H1 (cell line): ENCODE measurements at regions not wholly inside any gene's neighbourhood (a gene's known extent, or its start where the extent isn't known, plus 50 kb on each side); places are given as distances from the start of the nearest gene placed in this dataset.

Experiments used
- CTCF ChIA-PET: fragments of 300-600 bp; sonication (Branson Sonifier 250); formaldehyde crosslinking; loops from one replicate; lab custom pipeline; 2021; ENCODE audit not compliant: partially characterized antibody; lab: Charles Lee
- POLR2A ChIA-PET: fragments of 300-600 bp; sonication (Branson Sonifier 250); formaldehyde crosslinking; loops from one replicate; lab custom pipeline; 2021; ENCODE audit warnings: inconsistent platforms; ENCODE audit not compliant: partially characterized antibody; lab: Charles Lee
- DNase-seq, 2 experiments: peaks; one replicate each; pipeline versions ENCODE4 v3.0.0 to v3.0.0-alpha.2; 2010 to 2022; ENCODE audit warnings: low spot score in 2 of 2, low read depth in 1 of 2, mixed read lengths in 1 of 2
- FAIRE-seq: peaks from 2 replicates; lab custom pipeline; 2011; peaks lifted over from hg19 to GRCh38; lab: Jason Lieb, UNC
- H2AFZ ChIP-seq: 2 replicates; pipeline ENCODE4 v1.8.1; 2012; ENCODE audit warnings: low read length, inconsistent platforms
- H2AK5ac ChIP-seq: 2 replicates; pipeline ENCODE4 v1.6.1; 2013; ENCODE audit warnings: low read depth, low read length
- H2BK120ac ChIP-seq: replicated peaks from 2 replicates; pipeline ENCODE3; 2013; ENCODE audit warnings: low read depth, low read length, inconsistent platforms
- H2BK12ac ChIP-seq: 2 replicates; pipeline ENCODE4 v1.6.1; 2013; ENCODE audit warnings: low read depth, low read length
- H2BK15ac ChIP-seq: 2 replicates; pipeline ENCODE4 v1.6.1; 2013; ENCODE audit warnings: low read length
- H2BK20ac ChIP-seq: 2 replicates; pipeline ENCODE4 v1.6.1; 2013; ENCODE audit warnings: low read length
- H2BK5ac ChIP-seq: 2 replicates; pipeline ENCODE4 v1.6.1; 2013; ENCODE audit warnings: low read depth, low read length
- H3K14ac ChIP-seq: 2 replicates; pipeline ENCODE4 v1.6.1; 2013; ENCODE audit warnings: inconsistent platforms; ENCODE audit not compliant: insufficient read length
- H3K18ac ChIP-seq: 2 replicates; pipeline ENCODE4 v1.6.1; 2013; ENCODE audit warnings: low read length; ENCODE audit errors: extremely low read depth
- H3K23ac ChIP-seq: 2 replicates; pipeline ENCODE4 v1.6.1; 2013; ENCODE audit warnings: inconsistent platforms; ENCODE audit not compliant: insufficient read length
- H3K23me2 ChIP-seq: 2 replicates; pipeline ENCODE4 v1.6.1; 2013; ENCODE audit warnings: low read depth, low read length
- H3K27ac ChIP-seq: 2 replicates; pipeline ENCODE4 v1.6.1; 2011; ENCODE audit warnings: low read depth, low read length, inconsistent platforms
- H3K27me3 ChIP-seq, 4 experiments: replicated peaks in 1 of 4; 1 replicate in 1 of 4; 2 replicates in 3 of 4; pipeline versions ENCODE4 v1.6.1 to v1.8.1; 2011 to 2013; ENCODE audit warnings: low read length in 3 of 4, mild to moderate bottlenecking in 3 of 4, inconsistent platforms in 2 of 4, mixed read lengths in 2 of 4, moderate library complexity in 1 of 4; ENCODE audit not compliant: control insufficient read depth in 3 of 4, insufficient read depth in 3 of 4; ENCODE audit errors: extremely low read depth in 1 of 4
- H3K36me3 ChIP-seq, 4 experiments: 2 replicates each; pipeline versions ENCODE4 v1.6.1 to v1.8.1; 2011 to 2013; ENCODE audit warnings: mild to moderate bottlenecking in 4 of 4, low read length in 3 of 4, moderate library complexity in 2 of 4, control low read depth in 1 of 4, inconsistent platforms in 1 of 4; ENCODE audit not compliant: insufficient read depth in 4 of 4, control insufficient read depth in 2 of 4
- H3K4ac ChIP-seq: replicated peaks from 2 replicates; pipeline ENCODE3; 2013; ENCODE audit warnings: low read length, low read depth, mixed read lengths, inconsistent platforms; ENCODE audit not compliant: insufficient read length
- H3K4me1 ChIP-seq, 4 experiments: replicated peaks in 1 of 4; 1 replicate in 1 of 4; 2 replicates in 3 of 4; pipeline versions ENCODE4 v1.6.1 to v1.8.1; 2011 to 2013; ENCODE audit warnings: low read length in 3 of 4, inconsistent platforms in 2 of 4, mixed read lengths in 1 of 4; ENCODE audit not compliant: insufficient read depth in 4 of 4, control insufficient read depth in 3 of 4
- H3K4me2 ChIP-seq, 2 experiments: 2 replicates each; pipeline versions ENCODE4 v1.6.1 to v1.8.1; 2011 to 2013; ENCODE audit warnings: low read depth in 2 of 2, low read length in 2 of 2, control low read depth in 1 of 2, inconsistent platforms in 1 of 2, mild to moderate bottlenecking in 1 of 2; ENCODE audit not compliant: insufficient read depth in 1 of 2
- H3K4me3 ChIP-seq, 4 experiments: fragments of 200-600, 300-600 bp in 1 of 4; sonication (generic), shearing (Covaris generic), sonication (Bioruptor Twin) in 1 of 4; 2 replicates each; pipeline versions ENCODE4 v1.5.1 to v1.8.1; 2011 to 2016; ENCODE audit warnings: low read length in 4 of 4, low read depth in 3 of 4, control low read depth in 2 of 4, inconsistent platforms in 2 of 4, mild to moderate bottlenecking in 2 of 4, mixed read lengths in 1 of 4, moderate library complexity in 1 of 4; ENCODE audit not compliant: insufficient read depth in 2 of 4; ENCODE audit errors: extremely low read depth in 1 of 4
- H3K56ac ChIP-seq: replicated peaks from 2 replicates; pipeline ENCODE3; 2013; ENCODE audit warnings: low read depth, mild to moderate bottlenecking, mixed read lengths, low read length, inconsistent platforms; ENCODE audit not compliant: insufficient read length
- H3K79me1 ChIP-seq: 2 replicates; pipeline ENCODE4 v1.6.1; 2013; ENCODE audit warnings: low read depth, low read length, control low read depth
- H3K79me2 ChIP-seq, 2 experiments: 2 replicates each; pipeline versions ENCODE4 v1.6.1 to v1.8.1; 2012 to 2013; ENCODE audit warnings: low read length in 2 of 2, mild to moderate bottlenecking in 2 of 2, inconsistent platforms in 1 of 2; ENCODE audit not compliant: insufficient read depth in 2 of 2, control insufficient read depth in 1 of 2
- H3K9ac ChIP-seq, 4 experiments: replicated peaks in 1 of 4; 1 replicate in 1 of 4; 2 replicates in 3 of 4; pipeline versions ENCODE4 v1.6.1 to v1.8.1; 2011 to 2013; ENCODE audit warnings: low read depth in 3 of 4, low read length in 3 of 4, control low read depth in 2 of 4, mild to moderate bottlenecking in 2 of 4, moderate library complexity in 2 of 4, inconsistent platforms in 1 of 4; ENCODE audit errors: extremely low read depth in 1 of 4
- H3K9me3 ChIP-seq, 2 experiments: 2 replicates each; pipeline versions ENCODE4 v1.6.1 to v1.8.1; 2012 to 2013; ENCODE audit warnings: mild to moderate bottlenecking in 2 of 2, moderate library complexity in 2 of 2, control low read depth in 1 of 2, inconsistent platforms in 1 of 2, low read depth in 1 of 2, low read length in 1 of 2, mixed read lengths in 1 of 2; ENCODE audit not compliant: insufficient read depth in 2 of 2
- H4K20me1 ChIP-seq, 2 experiments: replicated peaks in 1 of 2; 2 replicates each; pipeline versions ENCODE3 to v1.8.1; 2011 to 2013; ENCODE audit warnings: inconsistent platforms in 2 of 2, low read length in 2 of 2, mild to moderate bottlenecking in 1 of 2; ENCODE audit not compliant: insufficient read depth in 2 of 2, control insufficient read depth in 1 of 2
- H4K5ac ChIP-seq: 2 replicates; pipeline ENCODE4 v1.6.1; 2013; ENCODE audit warnings: low read length, low read depth, mixed read lengths, inconsistent platforms; ENCODE audit not compliant: insufficient read length
- H4K8ac ChIP-seq: 2 replicates; pipeline ENCODE4 v1.8.0; 2013; ENCODE audit warnings: mild to moderate bottlenecking, moderate library complexity, low read length, inconsistent platforms; ENCODE audit not compliant: insufficient read depth; ENCODE audit errors: extremely low read depth
- H4K91ac ChIP-seq: replicated peaks from 2 replicates; pipeline ENCODE3; 2013; ENCODE audit warnings: low read length, mixed read lengths, inconsistent platforms; ENCODE audit not compliant: insufficient read length
- MAFK ChIP-seq: IDR thresholded peaks from 2 replicates; pipeline ENCODE4 v1.6.1; 2012; ENCODE audit warnings: low read depth, mild to moderate bottlenecking, improper control_type of control experiment, low read length
- POU5F1 ChIP-seq: IDR thresholded peaks from 2 replicates; pipeline ENCODE4 v1.6.1; 2011; ENCODE audit warnings: low read depth, mild to moderate bottlenecking, low read length, moderate library complexity
- SP2 ChIP-seq: IDR thresholded peaks from 2 replicates; pipeline ENCODE4 v1.6.1; 2012; ENCODE audit warnings: mild to moderate bottlenecking, low read length, inconsistent platforms
- WGBS, 2 experiments: shearing (Covaris generic) in 1 of 2; methylation state at CpG; one replicate each; pipeline versions ENCODE4 v1.1.6 to v1.1.7; 2013 to 2015; ENCODE audit warnings: low lambda C conversion rate in 2 of 2, mixed read lengths in 2 of 2, inconsistent platforms in 1 of 2, low coverage in 1 of 2, missing lambda C conversion rate in 1 of 2; ENCODE audit not compliant: insufficient replicate concordance in 2 of 2, insufficient coverage in 1 of 2, insufficient read length in 1 of 2; ENCODE audit errors: extremely low coverage in 1 of 2, missing lambda C conversion rate in 1 of 2; 5-methylcytosine and 5-hydroxymethylcytosine counted together

DNA sequence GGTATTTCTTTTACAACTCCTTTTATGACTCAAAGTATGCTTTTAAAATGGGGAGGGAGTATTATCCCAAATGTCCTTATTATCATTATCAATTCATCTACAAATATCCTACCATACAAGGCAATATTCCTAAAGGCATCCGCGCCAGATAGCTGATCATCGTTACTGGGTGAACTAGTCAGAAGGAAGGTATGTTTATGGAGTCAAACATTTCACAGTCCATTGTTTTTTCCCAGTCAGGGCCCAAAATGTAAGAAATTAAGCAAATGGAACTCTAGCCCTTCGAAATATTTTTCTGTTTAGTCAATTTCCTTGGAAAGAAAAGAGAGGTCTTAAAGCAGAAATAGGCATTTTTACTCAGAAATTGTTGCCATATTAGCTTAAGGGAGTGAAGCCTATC is 188.5 kb upstream of the CCNG1 start:
- H4K5ac ChIP-seq, result no peak overlapping the region
- H2AFZ ChIP-seq, result no peak overlapping the region
- no peak overlapping the region for H3K23ac ChIP-seq
- H3K4me2 ChIP-seq, result no peak overlapping the region
- POLR2A ChIA-PET, result no interaction called here
- no peak overlapping the region for H3K18ac ChIP-seq
- H2BK120ac ChIP-seq, result no peak overlapping the region
- H3K79me1 ChIP-seq, result no peaks in the 10 kb centered on the region
- no peaks in the 10 kb centered on the region for H3K36me3 ChIP-seq
- WGBS, 2 experiments, result 90% methylated on average over 4 of the region's 4 CpGs; no CpG with 5 or more reads in 1 of the 2 experiments
- no peak overlapping the region for H2BK5ac ChIP-seq
- H4K20me1 ChIP-seq, result no peaks in the 10 kb centered on the region
- no peaks in the 10 kb centered on the region; the same call in 1 of the 2 replicates for H3K23me2 ChIP-seq
- FAIRE-seq (no peak), DNase-seq (no peak)
- H2AK5ac ChIP-seq, result no peak overlapping the region
- no peak overlapping the region for H3K56ac ChIP-seq
- H2BK12ac ChIP-seq, result no peak overlapping the region
- H4K91ac ChIP-seq, result no peak overlapping the region
- CTCF ChIA-PET, result interaction anchor here (1.2 kb wide), 1 partner anchor 145 kb away, joined by 3 read pairs; no protein-coding TSS in a partner anchor
- no peak overlapping the region for H3K4ac ChIP-seq
- H3K79me2 ChIP-seq, result no peaks in the 10 kb centered on the region
- H4K8ac ChIP-seq, result no peak overlapping the region
- no peak overlapping the region for H2BK20ac ChIP-seq
- no peak overlapping the region for H3K4me3 ChIP-seq
- H3K9me3 ChIP-seq, result no peaks in the 10 kb centered on the region
- H2BK15ac ChIP-seq, result no peak overlapping the region
- H3K9ac ChIP-seq, result no peak overlapping the region
- H3K27ac ChIP-seq, result no peak overlapping the region
- H3K4me1 ChIP-seq, result peaks cover 0 to 3% (median 0%) of the 10 kb centered on the region in 4 experiments; a peak in 2 of 7 replicates
- no peaks in the 10 kb centered on the region for H3K27me3 ChIP-seq
- H3K14ac ChIP-seq, result no peak overlapping the region
- TF ChIP-seq SP2 (no peak), POU5F1 (no peak), MAFK (no peak)
